NCI-H2171 (cell line): ENCODE measurements at regions not wholly inside any gene's neighbourhood (a gene's known extent, or its start where the extent isn't known, plus 50 kb on each side); places are given as distances from the start of the nearest gene placed in this dataset.
A peak's percentile ranks its signal among the peaks of the same experiment; 100 is the strongest.

Source experiments
- DNase-seq: peaks from one replicate; lab custom pipeline; 2025; lab: John Stamatoyannopoulos, UW

DNA sequence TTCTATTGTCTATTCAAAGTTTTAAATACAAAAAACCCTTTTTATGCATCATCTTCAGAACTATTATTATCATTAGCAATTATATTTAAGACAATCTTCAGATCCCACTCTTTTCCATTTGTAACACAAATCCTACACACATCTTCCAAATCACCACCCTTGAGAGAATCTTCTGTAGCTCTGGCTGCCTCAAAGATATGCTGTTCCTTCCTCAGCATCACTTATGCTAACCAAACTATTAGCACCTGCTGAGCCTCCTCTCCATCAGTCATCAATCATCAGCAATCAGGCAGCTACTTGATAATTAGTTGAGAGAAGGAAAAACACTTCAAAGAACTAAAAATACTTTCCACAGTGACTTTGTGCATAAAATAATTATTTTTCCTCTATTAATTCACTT is 1082.2 kb downstream of the C4orf33 start:
- DNase-seq, result no peak

DNA sequence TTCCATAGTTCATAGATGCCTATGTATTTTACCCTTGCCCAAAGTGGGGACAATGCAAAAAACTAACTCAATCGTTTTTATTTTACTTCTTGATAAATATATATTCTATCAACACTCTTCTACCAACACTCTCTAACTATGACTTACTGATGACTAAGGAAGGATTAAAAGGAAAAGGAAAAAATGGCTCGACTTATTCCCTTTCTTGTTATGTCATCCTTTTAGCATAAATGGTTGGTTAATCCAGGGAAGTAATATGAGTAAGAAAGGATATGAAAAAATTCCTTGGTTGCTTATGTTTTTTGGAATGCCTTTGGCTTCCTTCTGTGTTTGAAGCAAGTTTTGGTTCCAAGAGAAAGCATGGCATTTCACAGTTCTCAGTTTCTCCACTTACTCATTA is 1087.1 kb downstream of the C4orf33 start:
- no peak for DNase-seq

DNA sequence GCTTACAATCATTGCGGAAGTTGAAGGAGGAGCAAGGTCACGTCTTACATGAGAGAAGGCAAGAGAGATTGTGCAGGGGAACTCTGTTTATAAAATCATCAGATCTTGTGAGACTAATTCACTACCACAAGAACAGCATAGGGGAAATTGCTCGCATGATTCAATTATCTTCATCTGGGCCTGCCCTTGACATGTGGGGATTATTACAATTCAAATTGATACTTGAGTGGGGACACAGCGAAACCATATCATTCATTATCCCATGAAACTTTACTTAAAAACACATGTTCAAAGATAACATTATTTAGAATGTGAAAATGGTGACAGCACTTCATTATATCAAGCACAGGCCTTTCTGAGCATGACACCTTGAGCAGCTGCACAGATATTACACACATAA is 1087.8 kb downstream of the C4orf33 start:
- no peak for DNase-seq

DNA sequence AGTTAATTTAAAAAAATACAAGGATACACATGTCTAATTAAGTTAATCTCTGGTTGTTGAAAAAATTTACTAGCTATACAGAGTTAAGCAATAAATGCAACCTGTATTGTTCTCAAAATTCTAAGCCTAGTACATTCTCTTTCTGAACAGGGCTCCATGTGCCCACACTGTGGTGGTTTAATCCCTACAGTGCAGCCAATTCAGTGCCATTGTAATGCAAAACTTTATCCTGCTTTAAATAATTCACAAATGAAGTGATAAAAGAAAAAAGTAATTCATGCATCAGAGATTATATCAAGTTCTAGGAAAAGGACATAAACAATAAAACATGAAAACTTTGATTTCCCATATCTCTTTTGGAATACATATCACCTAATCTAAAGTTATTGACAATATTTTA is 1089.2 kb downstream of the C4orf33 start:
- no peak for DNase-seq

DNA sequence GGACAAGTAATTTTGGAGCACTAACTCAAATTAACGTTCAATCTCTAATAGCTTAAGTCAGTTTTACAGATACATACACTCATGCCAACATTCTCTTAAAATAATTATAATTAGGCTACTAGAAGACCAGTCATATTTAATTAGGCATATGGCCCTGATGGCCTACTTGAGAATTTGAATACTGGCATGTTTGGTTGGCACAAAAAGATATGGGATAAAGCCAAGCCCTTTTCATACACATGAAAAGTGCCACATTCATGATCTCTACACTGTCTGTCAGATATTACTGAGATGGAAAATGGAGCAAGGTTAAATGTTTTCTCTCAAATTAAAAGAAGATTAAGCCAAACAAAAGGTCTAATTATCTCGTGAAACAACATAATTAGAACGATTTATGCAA is 1091.0 kb downstream of the C4orf33 start:
- DNase-seq, result no peak

DNA sequence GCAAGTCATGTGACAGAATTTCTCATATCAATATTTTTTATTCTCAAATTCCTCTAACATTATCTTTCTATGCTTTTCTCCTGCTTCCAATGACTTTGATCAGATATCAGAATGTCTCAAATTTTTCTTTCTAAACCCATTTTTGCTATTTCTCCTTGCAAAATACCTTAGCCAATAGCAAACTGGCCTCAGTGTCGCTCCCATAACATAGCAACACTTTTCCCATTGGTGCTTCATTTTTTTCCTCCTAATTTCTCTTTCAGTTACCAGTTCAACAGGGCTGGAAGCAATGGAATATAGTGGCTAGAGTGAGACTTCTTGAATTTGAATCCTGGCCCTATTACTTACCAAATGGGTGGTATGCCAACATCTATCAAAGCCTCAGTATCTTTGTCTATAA is 1091.6 kb downstream of the C4orf33 start:
- DNase-seq, result no peak

DNA sequence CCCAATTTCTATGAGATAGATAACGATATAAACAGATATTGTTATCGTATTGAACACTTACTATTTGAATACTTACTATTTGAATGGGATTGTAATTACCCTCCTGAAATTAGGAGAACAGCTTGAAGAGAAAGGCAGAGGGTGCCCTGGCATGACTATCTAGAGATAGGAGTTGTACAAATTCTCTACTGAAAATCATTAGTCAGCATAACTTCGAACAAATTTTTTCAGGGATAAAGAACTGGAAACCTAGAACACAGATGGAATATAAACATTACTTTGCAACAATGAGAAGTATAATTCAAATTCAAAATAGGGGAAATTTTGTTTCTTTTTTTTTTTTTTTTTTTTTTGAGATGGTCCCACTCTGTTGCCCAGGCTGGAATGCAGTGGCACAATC is 1096.8 kb downstream of the C4orf33 start:
- no peak for DNase-seq

DNA sequence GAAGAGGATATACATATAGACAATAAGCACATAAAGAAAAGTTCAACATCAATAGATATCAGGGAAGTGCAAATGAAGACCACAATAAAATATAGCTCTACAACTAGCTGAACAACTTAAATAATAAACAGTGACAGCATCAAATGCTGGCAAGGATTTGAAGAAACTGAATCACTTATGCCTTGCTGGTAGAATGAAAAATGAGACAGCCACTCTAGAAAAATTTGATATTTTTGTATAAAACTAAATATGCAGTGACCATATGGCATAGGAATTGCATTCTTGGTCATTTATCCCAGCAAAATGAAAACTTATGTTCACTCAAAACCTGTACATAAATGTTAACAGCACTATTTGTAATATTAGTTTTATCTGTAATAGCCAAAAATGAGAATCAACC is 1102.0 kb downstream of the C4orf33 start:
- DNase-seq, result no peak

DNA sequence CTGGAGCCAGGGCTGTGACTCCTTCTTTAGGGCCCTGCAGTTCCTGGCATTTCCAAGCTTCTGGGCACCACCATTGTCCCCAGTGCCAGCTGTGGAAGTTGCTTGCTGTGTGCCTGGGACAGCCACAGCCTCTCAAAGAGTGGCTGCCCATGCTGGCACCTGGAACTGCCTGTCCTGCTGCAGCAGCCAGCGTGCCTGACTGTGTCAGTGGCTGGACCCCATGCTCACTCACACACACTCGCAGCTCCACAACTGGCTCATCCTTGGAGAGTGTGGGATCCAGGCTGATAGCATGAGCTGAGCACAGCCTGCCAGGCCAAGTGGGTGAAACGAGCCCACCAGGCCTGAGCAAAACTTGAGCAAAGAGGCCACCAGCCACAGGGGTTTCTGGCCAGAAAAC is 1107.6 kb downstream of the C4orf33 start:
- no peak for DNase-seq

DNA sequence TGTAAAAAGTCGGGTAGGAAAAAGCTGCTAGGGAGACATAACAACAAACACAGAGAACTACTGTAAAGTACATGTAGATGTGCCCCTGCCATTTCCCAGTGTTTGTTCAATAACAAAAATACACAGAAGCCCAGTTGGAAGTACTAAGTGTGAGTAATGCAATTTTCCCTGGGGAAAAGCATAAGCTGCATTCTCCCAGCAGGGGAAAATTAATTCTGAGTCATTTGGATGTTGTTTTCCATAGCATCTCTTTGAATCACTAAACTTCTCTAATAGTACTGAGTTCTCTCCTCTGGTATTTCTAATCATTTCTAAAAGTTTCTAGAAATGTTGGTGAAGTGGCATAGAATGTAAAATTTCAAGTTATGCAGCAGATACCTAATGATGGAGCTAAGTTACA is 1114.9 kb downstream of the C4orf33 start:
- DNase-seq, result peak; percentile 50

DNA sequence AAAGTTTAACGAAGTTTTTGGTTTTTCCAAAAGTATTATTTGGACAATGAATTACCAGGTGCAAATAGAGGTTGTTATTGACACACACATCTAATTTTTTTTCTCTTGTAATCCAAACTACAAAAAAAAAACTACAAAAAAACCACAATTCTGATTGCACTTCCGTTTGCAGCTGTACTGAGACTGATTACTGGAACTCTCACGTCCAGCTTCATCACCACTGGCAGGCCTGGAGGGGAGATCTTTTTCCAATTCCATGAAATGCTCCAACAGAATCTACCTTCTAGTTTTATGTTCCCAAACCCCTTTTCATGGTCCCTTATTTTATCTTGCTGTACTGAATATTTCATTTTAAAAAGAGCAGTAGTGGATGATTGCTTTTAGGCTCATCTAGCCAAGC is 1118.3 kb downstream of the C4orf33 start:
- no peak for DNase-seq

DNA sequence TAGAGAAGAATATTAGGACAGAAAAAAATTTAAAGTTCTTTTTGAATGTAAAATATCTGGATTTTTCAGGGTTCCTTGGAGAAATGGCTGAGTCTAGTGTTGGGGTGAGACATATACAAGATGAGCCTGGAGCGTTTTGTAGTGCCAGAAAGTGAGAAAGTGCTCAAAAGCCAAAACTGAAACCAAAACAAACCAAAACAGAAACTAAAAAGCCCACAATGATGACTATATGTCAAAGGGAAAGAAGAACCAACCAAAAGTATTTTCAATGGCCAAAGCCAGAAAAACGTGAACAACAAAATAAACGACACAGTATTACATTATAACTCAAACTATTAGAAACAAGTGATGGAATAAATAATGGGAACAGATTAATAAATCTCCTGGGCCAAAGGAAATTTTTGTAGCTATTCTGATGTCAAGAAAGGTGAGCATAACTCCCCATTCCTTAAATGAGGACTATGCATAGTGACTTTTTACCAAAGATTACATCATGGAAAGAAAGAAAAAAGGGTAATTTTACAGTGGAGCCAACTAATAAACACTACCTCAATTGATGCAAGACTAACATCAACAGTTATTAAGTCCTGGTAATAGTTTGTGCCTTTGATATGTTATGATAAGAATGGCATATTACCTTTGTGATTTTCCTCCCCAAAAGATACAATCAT is 1137.6 kb downstream of the C4orf33 start:
- no peak for DNase-seq

DNA sequence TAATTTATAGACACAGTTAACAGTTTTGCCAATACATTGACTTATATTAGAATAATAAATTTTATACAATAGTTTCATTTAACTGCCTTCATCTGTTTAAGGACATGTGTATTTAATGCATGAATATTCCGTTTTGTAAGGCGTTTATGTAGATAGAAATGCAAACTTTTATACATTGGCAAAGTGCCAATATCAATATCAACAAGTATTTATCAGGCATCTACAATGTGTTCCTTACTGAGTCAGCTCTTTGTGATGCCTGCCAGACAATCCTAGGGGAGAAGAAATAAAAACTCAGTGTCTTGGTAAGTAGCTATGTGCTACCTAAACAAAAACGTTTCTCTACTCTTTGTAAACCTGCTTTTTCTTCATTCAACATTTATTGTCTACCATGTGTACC is 1142.2 kb downstream of the C4orf33 start:
- no peak for DNase-seq

DNA sequence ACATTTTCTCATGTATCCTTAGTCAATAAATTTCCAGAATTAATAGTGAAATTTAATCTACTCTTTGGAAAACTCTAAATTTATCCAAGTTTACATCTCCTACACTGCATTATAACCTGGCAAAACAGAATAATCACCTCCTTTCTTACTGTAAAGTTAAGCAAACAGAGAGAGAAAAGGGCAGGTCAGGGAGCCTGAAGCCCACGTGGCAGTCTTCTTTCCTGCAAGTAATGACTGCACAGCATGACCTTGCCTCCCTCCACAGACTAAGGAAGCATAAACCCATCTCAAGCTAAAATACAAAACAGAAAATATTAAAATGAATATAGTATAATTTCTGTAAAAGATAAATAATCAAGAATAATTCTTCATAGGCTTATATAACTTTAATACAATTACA is 1153.0 kb downstream of the C4orf33 start:
- DNase-seq, result no peak

DNA sequence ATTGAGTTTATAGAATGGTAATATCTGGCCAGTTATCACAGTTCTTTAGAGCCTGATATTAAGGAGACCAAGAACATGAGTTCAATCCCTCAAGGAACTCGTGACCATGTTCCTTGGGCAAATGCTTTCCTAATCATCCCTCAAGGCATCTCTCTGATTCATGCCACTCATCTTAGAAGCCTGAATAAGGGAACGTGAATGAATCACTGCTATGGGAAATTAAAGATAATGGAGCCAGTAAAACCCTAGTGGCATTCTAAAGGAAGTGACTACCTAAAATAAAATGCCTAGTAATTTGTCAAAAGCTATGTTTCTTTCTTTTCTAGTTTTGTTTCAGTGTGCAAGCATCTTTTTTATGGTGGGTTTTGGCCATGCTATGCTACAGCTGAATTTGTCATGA is 1161.3 kb downstream of the C4orf33 start:
- no peak for DNase-seq

DNA sequence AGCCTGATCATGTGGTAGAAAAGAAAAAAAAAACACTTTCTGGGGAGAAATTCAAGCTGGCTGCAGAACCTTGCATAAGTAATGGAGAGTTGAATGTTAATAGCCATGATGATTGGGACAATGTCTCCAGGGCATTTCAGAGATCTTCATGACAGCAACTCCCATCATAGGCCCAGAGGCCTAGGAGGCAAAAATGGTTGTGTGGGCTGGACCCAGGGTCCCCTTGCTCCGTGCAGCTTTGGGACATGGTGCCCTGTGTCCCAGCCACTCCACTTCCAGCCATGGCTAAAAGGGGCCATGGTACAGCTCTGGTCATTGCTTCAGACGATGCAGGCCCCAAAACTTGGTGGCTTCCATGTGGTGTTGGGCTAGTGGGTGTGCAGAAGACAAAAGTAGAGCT is 1170.9 kb downstream of the C4orf33 start:
- no peak for DNase-seq

DNA sequence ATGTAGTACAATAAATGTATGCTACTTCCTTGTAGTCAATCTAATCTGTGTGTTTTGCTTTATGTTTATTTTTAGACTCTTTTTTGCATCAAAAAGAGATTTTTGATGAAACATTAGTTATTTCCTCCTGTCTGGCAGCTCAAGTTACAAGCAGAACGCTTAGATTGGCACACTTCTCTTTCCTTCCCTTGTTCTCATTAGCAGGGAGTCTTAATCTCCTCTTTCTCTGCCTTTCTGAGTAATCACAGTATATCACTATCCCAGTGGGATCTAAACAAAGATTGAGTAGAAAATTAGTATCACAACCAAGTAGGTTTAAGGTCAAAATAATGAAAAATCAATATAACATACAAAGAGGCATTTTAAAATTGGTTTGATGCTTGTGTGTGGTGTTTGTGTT is 1192.6 kb downstream of the C4orf33 start:
- no peak for DNase-seq

DNA sequence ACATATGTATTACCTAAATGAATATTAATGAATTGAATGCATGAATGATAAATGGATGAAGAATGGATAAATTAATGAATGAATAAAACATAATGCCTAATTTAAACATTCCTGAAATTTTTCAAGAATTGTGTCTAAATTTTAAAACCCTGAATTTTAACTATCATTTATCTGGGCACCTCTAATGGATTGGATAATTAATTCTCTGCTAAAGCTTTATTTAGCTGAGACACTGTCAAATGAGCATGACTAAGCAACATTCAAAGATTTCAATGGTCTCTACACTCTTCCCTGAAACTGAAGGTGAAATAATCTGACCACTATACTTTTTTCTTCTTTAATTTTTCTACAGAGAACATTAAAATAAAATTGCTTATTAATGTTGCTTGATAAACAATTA is 1197.7 kb downstream of the C4orf33 start:
- no peak for DNase-seq

DNA sequence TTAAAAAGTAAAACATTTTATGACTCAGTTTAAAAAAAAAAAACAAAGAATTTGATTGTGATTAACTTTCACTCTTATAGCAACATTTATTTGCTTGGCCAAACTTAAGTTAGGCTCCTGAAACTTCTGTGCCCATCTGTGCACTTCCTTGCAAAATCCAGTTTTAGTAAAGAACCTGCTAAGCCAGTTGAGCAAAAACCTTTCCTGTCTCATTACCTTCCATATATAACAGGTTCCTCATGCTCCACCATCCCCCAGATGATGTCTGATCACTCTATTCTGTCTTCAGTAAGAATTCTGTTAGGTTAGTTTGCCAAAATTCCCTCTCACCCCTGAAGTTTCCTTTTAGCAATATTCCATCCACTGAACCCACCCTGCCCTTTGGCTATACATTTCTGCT is 1200.5 kb downstream of the C4orf33 start:
- DNase-seq, result no peak

DNA sequence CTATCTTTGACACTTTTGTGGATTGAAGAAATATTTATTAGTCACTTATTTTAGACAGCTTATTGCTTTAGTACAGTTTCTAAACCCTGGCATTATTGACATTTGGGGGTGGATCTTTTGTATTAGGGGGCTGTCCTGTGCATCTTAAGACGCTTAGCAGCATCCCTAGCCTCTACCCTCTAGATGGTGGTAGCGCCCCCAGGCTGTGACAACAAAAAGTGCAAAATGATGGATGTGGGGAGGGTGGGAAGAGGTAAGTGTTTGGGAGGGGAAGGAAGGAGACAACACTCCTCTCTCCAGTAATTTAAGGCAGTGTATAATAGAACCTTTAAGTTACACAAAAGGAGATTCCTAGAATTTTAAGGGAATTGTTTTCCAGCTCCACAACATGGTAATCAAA is 1210.6 kb downstream of the C4orf33 start:
- DNase-seq, result no peak

DNA sequence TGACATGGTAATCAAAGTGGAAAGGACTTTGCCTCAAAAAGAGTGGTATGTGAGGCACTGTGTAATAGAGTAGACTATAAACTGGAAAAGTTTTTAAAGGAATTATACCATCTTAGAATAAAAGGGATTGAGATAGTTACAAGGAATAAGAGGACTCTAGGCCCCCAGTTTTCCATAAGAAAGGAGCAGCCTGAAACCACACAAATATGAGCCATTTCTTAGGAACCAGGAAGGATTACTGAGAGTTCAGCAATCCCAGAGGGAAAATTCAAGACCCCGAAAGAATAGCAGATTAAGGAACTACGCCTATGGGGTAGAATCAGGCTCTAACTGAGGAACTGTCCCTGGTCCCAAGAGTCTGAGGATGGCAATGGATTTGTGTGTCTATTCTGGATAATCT is 1213.3 kb downstream of the C4orf33 start:
- DNase-seq, result no peak

DNA sequence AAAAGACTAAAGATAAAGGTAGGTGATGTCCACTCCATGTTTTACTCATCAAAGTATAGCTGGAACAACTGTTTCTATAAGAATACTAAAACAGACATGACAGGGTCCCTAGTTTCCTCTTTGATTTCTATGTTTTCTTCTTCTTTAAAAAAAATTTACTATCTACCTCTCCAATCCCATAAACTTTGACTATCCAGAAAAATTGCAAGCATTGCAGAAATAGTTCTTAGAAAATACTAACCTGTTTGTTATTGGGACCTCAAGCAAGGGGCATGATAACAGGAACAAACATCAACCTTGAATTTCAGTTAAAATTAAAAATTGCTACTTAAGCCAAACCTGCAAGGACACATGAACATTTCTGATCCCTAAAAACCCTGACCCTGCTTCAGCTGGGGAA is 1226.5 kb downstream of the C4orf33 start:
- no peak for DNase-seq

DNA sequence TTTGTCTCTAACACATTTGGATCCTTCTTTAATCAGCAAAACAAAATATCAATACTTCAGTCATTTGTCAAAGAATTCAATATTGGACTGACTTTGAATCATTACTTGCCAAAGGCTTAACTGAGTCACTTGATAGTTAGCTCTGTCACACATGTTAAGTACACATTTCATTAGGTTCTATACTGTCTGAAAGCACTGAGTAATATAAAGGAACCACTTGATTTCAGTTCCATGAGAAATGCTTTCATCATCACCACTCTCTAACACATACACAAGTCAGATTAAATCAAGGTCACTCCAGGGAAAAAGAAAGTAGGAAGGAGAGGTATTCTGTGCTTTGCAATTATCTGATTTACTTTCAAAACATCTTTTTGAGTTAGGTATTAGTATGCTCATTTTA is 1233.1 kb downstream of the C4orf33 start:
- no peak for DNase-seq

DNA sequence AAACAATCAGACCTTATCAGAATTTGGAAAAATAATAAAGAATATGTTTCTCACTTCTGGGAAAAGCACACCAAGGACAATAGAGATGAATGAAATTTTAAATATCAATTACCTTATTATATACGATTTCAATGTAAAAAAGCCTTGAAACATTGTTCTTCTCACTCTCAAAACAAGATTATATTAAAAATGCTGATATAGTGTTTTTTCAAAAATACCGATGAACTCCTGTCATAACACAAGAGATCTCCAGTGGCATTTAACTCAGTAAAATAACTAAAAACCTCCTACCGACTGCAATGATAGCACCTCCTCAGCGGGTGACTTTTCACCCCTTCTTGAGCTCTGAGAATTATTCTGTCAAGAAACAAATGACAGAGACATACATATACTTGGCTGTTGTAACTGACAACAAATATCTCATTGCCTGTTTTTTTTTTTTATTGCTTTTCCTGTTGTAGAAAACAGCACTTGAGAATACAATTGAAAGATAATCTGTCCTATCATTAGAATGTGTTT is 1237.3 kb downstream of the C4orf33 start:
- DNase-seq, result no peak
